Progenitor cell of endocrine pancreas (in vitro differentiated cells): ENCODE measurements at regions not wholly inside any gene's neighbourhood (a gene's known extent, or its start where the extent isn't known, plus 50 kb on each side); places are given as distances from the start of the nearest gene placed in this dataset.

Experiments
- DNase-seq: peaks from one replicate; pipeline ENCODE4 v3.0.0; 2021; ENCODE audit warnings: low spot score; ENCODE audit not compliant: unreplicated experiment
- H3K27ac Mint-ChIP-seq: 2 replicates; pipeline ENCODE4 v1.8.0; 2021; ENCODE audit warnings: mild to moderate bottlenecking, moderate library complexity, mixed read lengths
- H3K27me3 Mint-ChIP-seq: 2 replicates; pipeline ENCODE4 v1.8.0; 2021; ENCODE audit warnings: mixed read lengths
- H3K36me3 Mint-ChIP-seq: 2 replicates; pipeline ENCODE4 v1.8.0; 2022; ENCODE audit warnings: mixed read lengths; ENCODE audit not compliant: insufficient read depth
- H3K4me1 Mint-ChIP-seq: 2 replicates; pipeline ENCODE4 v1.8.0; 2021; ENCODE audit warnings: low read depth, mixed read lengths
- H3K4me3 Mint-ChIP-seq: 2 replicates; pipeline ENCODE4 v1.8.0; 2021; ENCODE audit warnings: low read depth, mild to moderate bottlenecking, moderate library complexity, mixed read lengths
- H3K9me3 Mint-ChIP-seq: 2 replicates; pipeline ENCODE4 v1.8.0; 2021; ENCODE audit warnings: low read depth, mixed read lengths
- TF ChIP-seq, protein P1 (sequence below): fragments of 200-600 bp; sonication (generic); IDR thresholded peaks from one replicate; pipeline ENCODE4 v1.5.0; 2021; ENCODE audit warnings: antibody characterized with exemption, mild to moderate bottlenecking; ENCODE audit not compliant: unreplicated experiment

DNA sequence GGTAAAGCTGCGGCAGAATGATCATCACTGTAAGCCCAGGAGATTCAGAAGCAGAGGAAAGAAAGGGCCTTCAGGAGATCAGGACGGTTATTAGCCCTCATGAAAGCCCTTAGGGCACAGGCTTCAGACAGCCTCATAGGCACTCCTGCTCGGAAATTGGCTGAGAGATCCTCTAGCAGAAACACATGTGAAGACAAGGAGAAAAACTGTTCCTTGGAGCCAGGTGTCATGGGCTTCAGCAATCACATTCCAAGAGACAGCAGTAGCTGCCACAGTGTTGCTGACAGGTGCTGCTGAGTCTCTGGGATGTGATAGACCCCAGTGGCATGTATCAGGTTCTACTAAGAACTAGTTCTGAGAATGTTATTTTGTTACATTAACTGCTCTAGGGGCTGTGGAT lies 88.8 kb upstream of the DYRK2 start:
- Mint-ChIP-seq H3K27ac (no peak overlapping the region), H3K4me1 (peaks cover 12% of the 10 kb centered on the region), H3K27me3 (no peaks in the 10 kb centered on the region), H3K36me3 (no peaks in the 10 kb centered on the region), H3K9me3 (peaks cover 19% of the 10 kb centered on the region), H3K4me3 (no peak overlapping the region)
- TF ChIP-seq, protein P1, sequence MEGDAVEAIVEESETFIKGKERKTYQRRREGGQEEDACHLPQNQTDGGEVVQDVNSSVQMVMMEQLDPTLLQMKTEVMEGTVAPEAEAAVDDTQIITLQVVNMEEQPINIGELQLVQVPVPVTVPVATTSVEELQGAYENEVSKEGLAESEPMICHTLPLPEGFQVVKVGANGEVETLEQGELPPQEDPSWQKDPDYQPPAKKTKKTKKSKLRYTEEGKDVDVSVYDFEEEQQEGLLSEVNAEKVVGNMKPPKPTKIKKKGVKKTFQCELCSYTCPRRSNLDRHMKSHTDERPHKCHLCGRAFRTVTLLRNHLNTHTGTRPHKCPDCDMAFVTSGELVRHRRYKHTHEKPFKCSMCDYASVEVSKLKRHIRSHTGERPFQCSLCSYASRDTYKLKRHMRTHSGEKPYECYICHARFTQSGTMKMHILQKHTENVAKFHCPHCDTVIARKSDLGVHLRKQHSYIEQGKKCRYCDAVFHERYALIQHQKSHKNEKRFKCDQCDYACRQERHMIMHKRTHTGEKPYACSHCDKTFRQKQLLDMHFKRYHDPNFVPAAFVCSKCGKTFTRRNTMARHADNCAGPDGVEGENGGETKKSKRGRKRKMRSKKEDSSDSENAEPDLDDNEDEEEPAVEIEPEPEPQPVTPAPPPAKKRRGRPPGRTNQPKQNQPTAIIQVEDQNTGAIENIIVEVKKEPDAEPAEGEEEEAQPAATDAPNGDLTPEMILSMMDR: no peak
- DNase-seq: no peak

DNA sequence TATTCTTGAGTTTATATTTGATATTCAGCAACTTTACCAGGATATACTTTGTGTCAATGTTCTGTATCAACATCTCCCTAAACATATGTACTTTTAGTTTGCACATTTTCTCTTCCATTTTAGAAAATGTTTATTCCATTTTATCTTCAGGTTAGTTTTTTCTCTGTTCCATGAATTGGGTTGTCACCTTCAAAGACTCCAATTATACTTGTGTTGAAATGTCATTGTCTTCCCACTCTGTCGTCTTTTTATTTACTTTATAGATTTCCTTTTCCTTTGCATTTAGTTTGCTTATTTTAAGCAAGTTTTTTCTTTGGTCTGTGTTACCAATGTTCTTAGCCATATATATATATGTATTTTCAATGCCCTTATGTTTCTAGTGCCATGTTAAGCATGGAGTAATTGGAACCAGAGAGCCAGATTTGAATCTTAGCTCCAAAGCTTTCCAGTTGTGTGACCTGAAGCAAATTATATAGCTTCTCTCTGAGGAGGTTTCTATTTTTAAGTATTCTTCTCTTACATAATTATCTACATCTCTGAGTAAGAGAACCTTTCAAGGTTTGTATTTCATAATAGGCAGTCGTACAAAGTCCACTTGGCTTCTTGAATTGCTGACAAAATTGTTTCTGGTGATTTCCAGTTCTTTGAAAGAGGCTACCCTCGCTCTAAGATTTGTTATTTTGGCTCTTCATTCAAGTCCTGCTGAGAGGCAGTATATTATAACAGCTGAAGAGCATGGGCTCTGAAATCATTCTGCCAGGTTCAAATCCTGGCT lies 85.8 kb upstream of the DYRK2 start:
- no peak overlapping the region for H3K4me3 Mint-ChIP-seq

DNA sequence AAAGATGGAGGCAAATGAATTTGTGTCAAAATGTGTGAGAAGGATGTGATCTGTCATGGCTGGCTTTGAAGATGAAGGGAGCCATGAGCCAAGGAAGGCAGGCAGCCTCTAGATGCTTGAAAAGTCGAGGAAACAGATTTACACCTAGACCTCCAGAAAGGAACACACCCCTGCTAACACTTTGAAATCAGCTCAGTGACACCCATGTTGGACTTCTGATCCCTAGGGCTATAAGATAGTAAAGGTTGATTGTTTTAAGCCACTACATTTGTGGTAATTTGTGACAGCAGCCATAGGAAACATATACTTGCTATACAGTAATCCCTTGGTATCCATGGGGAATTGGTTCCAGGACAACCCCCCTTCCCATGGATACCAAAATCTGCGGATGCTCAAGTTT lies 80.5 kb upstream of the DYRK2 start:
- peaks cover 12% of the 10 kb centered on the region for H3K9me3 Mint-ChIP-seq
- TF ChIP-seq, protein P1: no peak
- no peak overlapping the region for H3K4me3 Mint-ChIP-seq
- H3K27ac Mint-ChIP-seq: no peak overlapping the region
- H3K4me1 Mint-ChIP-seq: no peaks in the 10 kb centered on the region
- H3K36me3 Mint-ChIP-seq: no peaks in the 10 kb centered on the region
- DNase-seq: no peak
- no peaks in the 10 kb centered on the region for H3K27me3 Mint-ChIP-seq

More for the DNA sequence above, 85.8 kb upstream of the DYRK2 start:
- TF ChIP-seq, protein P1: no peak
- H3K4me1 Mint-ChIP-seq: peaks cover 5% of the 10 kb centered on the region
- no peak overlapping the region for H3K27ac Mint-ChIP-seq
- H3K27me3 Mint-ChIP-seq: no peaks in the 10 kb centered on the region
- H3K9me3 Mint-ChIP-seq: peaks cover 24% of the 10 kb centered on the region
- DNase-seq: no peak
- no peaks in the 10 kb centered on the region for H3K36me3 Mint-ChIP-seq

DNA sequence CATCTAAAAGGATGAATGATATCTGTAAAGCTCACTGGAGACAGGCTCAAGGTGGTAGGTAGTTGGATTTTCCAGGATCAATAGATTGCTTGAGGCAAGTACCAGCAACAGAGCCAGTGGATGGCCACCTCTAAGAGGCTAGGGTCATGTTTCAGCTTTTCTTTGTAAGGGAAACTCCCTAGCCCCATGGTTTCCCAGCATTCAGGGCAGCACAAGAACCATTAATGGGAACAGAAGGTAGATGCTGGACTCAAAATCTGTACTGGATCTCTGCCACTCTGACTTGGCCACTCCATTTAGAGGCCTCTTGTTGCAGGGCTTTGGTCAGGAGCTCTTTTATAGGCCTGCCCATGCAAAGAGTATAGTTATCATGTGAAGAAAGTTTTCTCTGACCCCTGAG lies 76.1 kb upstream of the DYRK2 start:
- no peak for DNase-seq
- no peaks in the 10 kb centered on the region for H3K36me3 Mint-ChIP-seq
- H3K27me3 Mint-ChIP-seq: no peaks in the 10 kb centered on the region
- H3K27ac Mint-ChIP-seq: no peak overlapping the region
- no peak overlapping the region for H3K4me3 Mint-ChIP-seq
- TF ChIP-seq, protein P1: no peak
- no peaks in the 10 kb centered on the region for H3K9me3 Mint-ChIP-seq
- no peaks in the 10 kb centered on the region for H3K4me1 Mint-ChIP-seq

DNA sequence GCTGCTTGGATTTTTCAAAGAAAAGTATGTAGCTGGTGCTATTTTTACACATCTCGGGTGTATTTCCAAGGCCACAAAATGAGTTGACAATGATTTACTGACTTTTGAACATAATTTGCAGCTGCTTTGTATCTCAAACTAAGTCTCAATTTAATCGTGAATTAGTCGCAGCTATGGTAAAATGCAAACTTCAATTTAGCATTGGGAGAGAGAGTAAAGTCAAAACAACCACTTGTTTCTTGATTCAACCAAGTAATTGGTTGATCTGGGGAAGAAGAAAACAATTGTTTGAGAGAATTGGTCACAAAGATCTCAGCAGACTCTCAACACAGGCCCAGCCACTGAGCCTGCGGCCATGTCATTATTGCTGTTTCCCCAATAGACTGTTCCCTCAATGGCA lies 75.0 kb upstream of the DYRK2 start:
- no peaks in the 10 kb centered on the region for H3K4me1 Mint-ChIP-seq
- no peaks in the 10 kb centered on the region for H3K27me3 Mint-ChIP-seq
- H3K27ac Mint-ChIP-seq: no peak overlapping the region
- H3K4me3 Mint-ChIP-seq: no peak overlapping the region
- no peaks in the 10 kb centered on the region for H3K9me3 Mint-ChIP-seq
- H3K36me3 Mint-ChIP-seq: no peaks in the 10 kb centered on the region
- DNase-seq: no peak
- TF ChIP-seq, protein P1: no peak
